HCT116 (cell line): ENCODE measurements at regions not wholly inside any gene's neighbourhood (a gene's known extent, or its start where the extent isn't known, plus 50 kb on each side); places are given as distances from the start of the nearest gene placed in this dataset.

Experiments
- ATAC-seq: fragments of 200-7000 bp; cut with Tn5 transposase; 2 replicates; pipeline ENCODE4 v1.9.1; 2020; ENCODE audit warnings: mild to moderate bottlenecking, moderate library complexity
- BruUV-seq: library from RNA; stranded (reverse); fragments of 400-500 nt; replicated peaks from 2 replicates; lab custom pipeline; 2021; lab: Mats Ljungman, UMichigan
- CTCF ChIA-PET: fragments of 300-600 bp; sonication (Branson Sonifier 250); formaldehyde crosslinking; loops from one replicate; lab custom pipeline; 2021; ENCODE audit warnings: antibody characterized with exemption; lab: Charles Lee
- POLR2A ChIA-PET: fragments of 300-600, 350-600 bp; sonication (Branson Sonifier 250); formaldehyde crosslinking; loops from one replicate; lab custom pipeline; 2021; ENCODE audit warnings: antibody characterized with exemption; lab: Charles Lee
- RAD21 ChIA-PET, 2 experiments: fragments of 300-600 bp; sonication (Branson Sonifier 250); formaldehyde crosslinking; loops; one replicate each; lab custom pipeline; 2023; ENCODE audit warnings: low total read pairs in 2 of 2; ENCODE audit not compliant: uncharacterized antibody in 2 of 2, unreplicated experiment in 2 of 2, low non-redundant PET in 1 of 2; lab: Charles Lee
- DNase-seq: peaks from one replicate; pipeline ENCODE4 v3.0.0-alpha.2; 2010; ENCODE audit warnings: low read depth, low spot score
- H2AFZ ChIP-seq: fragments of 200-600 bp; shearing (Covaris generic), sonication (generic); 2 replicates; pipeline ENCODE4 v1.6.1; 2017; ENCODE audit warnings: low read depth, mixed run types, mixed read lengths, antibody characterized with exemption, low read length; ENCODE audit not compliant: poor library complexity, severe bottlenecking
- H3K27ac ChIP-seq: 2 replicates; pipeline ENCODE4 v1.5.1; 2012; ENCODE audit warnings: low read depth, low read length
- H3K27me3 ChIP-seq: fragments of 200-600 bp; sonication (generic); 2 replicates; pipeline ENCODE4 v1.6.1; 2016; ENCODE audit warnings: mixed run types, low read length, mixed read lengths; ENCODE audit not compliant: insufficient read depth
- H3K36me3 ChIP-seq, 2 experiments: fragments of 200-500 bp in 1 of 2; fragments of 200-600 bp in 1 of 2; sonication (Bioruptor generic) in 1 of 2; sonication (generic) in 1 of 2; 2 replicates each; pipeline versions ENCODE4 v1.5.1 to v1.6.1; 2014 to 2016; ENCODE audit warnings: low read length in 2 of 2, inconsistent platforms in 1 of 2, mixed read lengths in 1 of 2, mixed run types in 1 of 2; ENCODE audit not compliant: insufficient read depth in 2 of 2, control insufficient read depth in 1 of 2
- H3K4me1 ChIP-seq, 2 experiments: fragments of 200-600 bp in 1 of 2; sonication (generic) in 1 of 2; 2 replicates each; pipeline versions ENCODE4 v1.5.1 to v1.6.1; 2012 to 2017; ENCODE audit warnings: low read length in 2 of 2, inconsistent platforms in 1 of 2, mild to moderate bottlenecking in 1 of 2, mixed read lengths in 1 of 2, mixed run types in 1 of 2, moderate library complexity in 1 of 2; ENCODE audit not compliant: insufficient read depth in 2 of 2, control insufficient read depth in 1 of 2
- H3K4me2 ChIP-seq: fragments of 200-600 bp; sonication (generic); 2 replicates; pipeline ENCODE4 v1.6.1; 2017; ENCODE audit warnings: mixed run types, low read length, mixed read lengths
- H3K4me3 ChIP-seq, 2 experiments: fragments of 200-600 bp in 1 of 2; sonication (generic) in 1 of 2; replicated peaks in 1 of 2; 2 replicates each; pipeline ENCODE4 v1.5.1; 2011 to 2016; ENCODE audit warnings: low read length in 2 of 2, control low read depth in 1 of 2, low read depth in 1 of 2, mild to moderate bottlenecking in 1 of 2, mixed read lengths in 1 of 2, mixed run types in 1 of 2
- H3K79me2 ChIP-seq: fragments of 200-600 bp; sonication (generic); 2 replicates; pipeline ENCODE4 v1.6.1; 2017; ENCODE audit warnings: mild to moderate bottlenecking, mixed run types, low read length, moderate library complexity, mixed read lengths; ENCODE audit not compliant: insufficient read depth
- H3K9ac ChIP-seq: fragments of 200-600 bp; sonication (generic); 2 replicates; pipeline ENCODE4 v1.6.1; 2016; ENCODE audit warnings: low read length, mixed read lengths
- H3K9me2 ChIP-seq: fragments of 200-600 bp; sonication (generic), shearing (Covaris generic); 2 replicates; pipeline ENCODE4 v1.6.1; 2017; ENCODE audit warnings: mixed run types, mild to moderate bottlenecking, moderate library complexity; ENCODE audit not compliant: insufficient read depth
- H3K9me3 ChIP-seq, 2 experiments: fragments of 200-500 bp in 1 of 2; fragments of 200-600 bp in 1 of 2; sonication (Bioruptor generic) in 1 of 2; sonication (generic) in 1 of 2; 2 replicates each; pipeline ENCODE4 v1.6.1; 2014 to 2017; ENCODE audit warnings: low read length in 2 of 2, mixed read lengths in 2 of 2, inconsistent platforms in 1 of 2, low read depth in 1 of 2, mild to moderate bottlenecking in 1 of 2, mixed run types in 1 of 2, moderate library complexity in 1 of 2; ENCODE audit not compliant: control insufficient read depth in 1 of 2, insufficient read depth in 1 of 2
- H4K20me1 ChIP-seq: fragments of 200-600 bp; sonication (generic), shearing (Covaris generic); 2 replicates; pipeline ENCODE4 v1.6.1; 2017; ENCODE audit warnings: mixed run types, mild to moderate bottlenecking, moderate library complexity; ENCODE audit not compliant: insufficient read depth
- CEBPB ChIP-seq: IDR thresholded peaks from 2 replicates; pipeline ENCODE4 v1.6.1; 2012; ENCODE audit warnings: low read depth
- CTCF ChIP-seq, 3 experiments: fragments of 200-600 bp in 1 of 3; sonication (generic) in 1 of 3; IDR thresholded peaks in 2 of 3; conservative IDR thresholded peaks in 1 of 3; 2 replicates each; pipeline ENCODE4 v1.5.1; 2012 to 2017; ENCODE audit warnings: low read depth in 2 of 3, low read length in 2 of 3, antibody characterized with exemption in 1 of 3, borderline replicate concordance in 1 of 3, control low read depth in 1 of 3, mild to moderate bottlenecking in 1 of 3, mixed read lengths in 1 of 3, mixed run types in 1 of 3, moderate library complexity in 1 of 3; ENCODE audit not compliant: insufficient read depth in 1 of 3
- EGR1 ChIP-seq: IDR thresholded peaks from 2 replicates; pipeline ENCODE4 v1.6.1; 2012; ENCODE audit warnings: low read depth
- ELF1 ChIP-seq: IDR thresholded peaks from 2 replicates; pipeline ENCODE4 v1.6.1; 2012; ENCODE audit warnings: low read depth, borderline replicate concordance
- EZH2phosphoT487 ChIP-seq: fragments of 200-600 bp; IDR thresholded peaks from 2 replicates; pipeline ENCODE4 v1.6.1; 2018; ENCODE audit warnings: antibody characterized with exemption, borderline replicate concordance
- MAX ChIP-seq: IDR thresholded peaks from 2 replicates; pipeline ENCODE4 v1.6.1; 2012
- POLR2A ChIP-seq: IDR thresholded peaks from 2 replicates; pipeline ENCODE4 v1.7.0; 2011; ENCODE audit warnings: borderline replicate concordance; ENCODE audit not compliant: insufficient read depth, insufficient read length; ENCODE audit errors: extremely low read depth
- POLR2AphosphoS5 ChIP-seq: IDR thresholded peaks from 2 replicates; pipeline ENCODE4 v1.6.1; 2011; ENCODE audit warnings: mild to moderate bottlenecking, low read depth, low read length, moderate library complexity
- RAD21 ChIP-seq: IDR thresholded peaks from 2 replicates; pipeline ENCODE4 v1.6.1; 2012; ENCODE audit warnings: low read depth, mild to moderate bottlenecking
- REST ChIP-seq: IDR thresholded peaks from 2 replicates; pipeline ENCODE4 v1.6.1; 2012; ENCODE audit warnings: low read depth
- SP1 ChIP-seq: IDR thresholded peaks from 2 replicates; pipeline ENCODE4 v1.6.1; 2012; ENCODE audit warnings: low read depth
- TCF7L2 ChIP-seq: IDR thresholded peaks from 2 replicates; pipeline ENCODE4 v1.7.0; 2011; ENCODE audit warnings: borderline replicate concordance, inconsistent platforms; ENCODE audit not compliant: insufficient read depth, insufficient read length; ENCODE audit errors: extremely low read depth
- YY1 ChIP-seq: IDR thresholded peaks from 2 replicates; pipeline ENCODE4 v1.6.1; 2011; ENCODE audit warnings: low read length, low read depth, moderate library complexity, mild to moderate bottlenecking; ENCODE audit not compliant: insufficient replicate concordance; ENCODE audit errors: extremely low read depth
- ZBTB33 ChIP-seq: IDR thresholded peaks from 2 replicates; pipeline ENCODE4 v1.6.1; 2011; ENCODE audit warnings: mild to moderate bottlenecking, low read length, moderate library complexity; ENCODE audit not compliant: insufficient replicate concordance; ENCODE audit errors: extremely low read depth
- ZFX ChIP-seq: fragments of 450-650 bp; IDR thresholded peaks from 2 replicates; pipeline ENCODE4 v1.6.1; 2017
- ZNF274 ChIP-seq: fragments of 200-500 bp; sonication (Bioruptor generic); IDR thresholded peaks from 2 replicates; pipeline ENCODE4 v1.6.1; 2014; ENCODE audit warnings: mild to moderate bottlenecking, low read depth, low read length, inconsistent platforms
- intact Hi-C: fragments of 100-400 bp; cut with micrococcal nuclease; formaldehyde crosslinking; loops from 2 replicates; pipeline ENCODE4 v1.10.0; 2022

GRCh38 chr5:125461641-125462072 is 715.2 kb upstream of the ZNF608 start:
- CTCF ChIA-PET: no interaction called here

More at GRCh38 chr5:125461641-125462072, 715.2 kb upstream of the ZNF608 start:
- H3K36me3 ChIP-seq: no peaks in the 10 kb centered on the region
- no peak overlapping the region for H2AFZ ChIP-seq
- no peaks in the 10 kb centered on the region for H3K9me3 ChIP-seq
- ChIA-PET RAD21 (no interaction called here), POLR2A (no interaction called here)
- H3K27ac ChIP-seq: no peak overlapping the region
- H3K9ac ChIP-seq: no peak overlapping the region
- H3K27me3 ChIP-seq: no peaks in the 10 kb centered on the region
- DNase-seq: no peak
- intact Hi-C loops: no loop called here
- H3K4me1 ChIP-seq: no peaks in the 10 kb centered on the region
- TF ChIP-seq POLR2A (no peak), YY1 (no peak), EZH2phosphoT487 (no peak), EGR1 (no peak), TCF7L2 (no peak), ELF1 (no peak), POLR2AphosphoS5 (no peak), ZFX (no peak), CTCF (IDR thresholded peaks at IDR 0.05 in 2 of 3, conservative IDR thresholded peaks at IDR 0.05 in 1 of 3; ENCODE audit: borderline replicate concordance in 1 of 3, insufficient read depth in 1 of 3, low read depth in 2 of 3, low read length in 2 of 3) (no peak), MAX (no peak), ZBTB33 (no peak), ZNF274 (no peak), CEBPB (no peak), REST (no peak), SP1 (no peak), RAD21 (no peak)
- TF ChIP-seq, all 23 proteins: peak for 0
- Histone ChIP-seq H3K79me2 (no peaks in the 10 kb centered on the region), H4K20me1 (no peaks in the 10 kb centered on the region), H3K4me3 (no peak overlapping the region), H3K4me2 (no peak overlapping the region), H3K9me2 (no peaks in the 10 kb centered on the region)
- no peak for ATAC-seq
- BruUV-seq: no TSS peak
